Ishikawa (cell line): ENCODE measurements at regions not wholly inside any gene's neighbourhood (a gene's known extent, or its start where the extent isn't known, plus 50 kb on each side); places are given as distances from the start of the nearest gene placed in this dataset.

Experiments
- CREB1 ChIP-seq: IDR thresholded peaks from 2 replicates; pipeline ENCODE4 v1.6.1; 2012; ENCODE audit warnings: low read depth
- EGR1 ChIP-seq: IDR thresholded peaks from 2 replicates; pipeline ENCODE4 v1.6.1; 2012
- EP300 ChIP-seq: IDR thresholded peaks from 2 replicates; pipeline ENCODE4 v1.6.1; 2012; ENCODE audit warnings: borderline replicate concordance
- MAX ChIP-seq: IDR thresholded peaks from 2 replicates; pipeline ENCODE4 v1.6.1; 2012
- TAF1 ChIP-seq: IDR thresholded peaks from 2 replicates; pipeline ENCODE4 v1.6.1; 2012; ENCODE audit warnings: low read depth, mild to moderate bottlenecking

DNA sequence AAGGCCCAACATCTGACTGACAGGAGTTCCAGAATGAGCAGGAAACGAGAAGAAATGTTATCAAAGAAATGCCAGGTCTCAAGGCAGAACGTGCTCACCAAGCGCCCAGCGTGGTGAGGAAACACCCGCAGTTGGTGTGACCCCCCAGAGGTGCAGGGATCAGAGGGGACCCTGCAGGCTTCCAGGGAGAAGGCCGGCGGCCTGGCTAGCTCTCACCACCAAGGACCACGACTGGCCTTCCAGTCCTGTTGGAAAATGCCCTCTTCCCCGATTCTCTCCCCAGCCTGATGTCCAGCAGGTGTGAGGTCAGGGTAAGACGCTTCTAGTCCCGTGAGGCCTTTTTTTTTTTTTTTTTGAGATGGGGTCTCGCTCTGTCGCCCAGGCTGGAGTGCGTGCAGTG lies 189.1 kb downstream of the IGLL1 start:
- TF ChIP-seq EGR1 (no peak), TAF1 (no peak), MAX (no peak), CREB1 (no peak), EP300 (no peak)
